Uterus (tissue), 3 donors: ENCODE measurements at regions not wholly inside any gene's neighbourhood (a gene's known extent, or its start where the extent isn't known, plus 50 kb on each side); places are given as distances from the start of the nearest gene placed in this dataset.

Experiments used
- DNase-seq, 2 donors: peaks; one replicate each; pipeline ENCODE4 v3.0.0-alpha.2; 2019 to 2020
- H3K27ac ChIP-seq, 2 donors: fragments of 200-600 bp; sonication (generic); 1 replicate in 1 of 2; 2 replicates in 1 of 2; pipeline ENCODE4 v1.5.1; 2016 to 2018
- H3K27me3 ChIP-seq, 2 donors: fragments of 200-600 bp; sonication (generic); one replicate each; pipeline ENCODE4 v1.5.1; 2018 to 2019; ENCODE audit warnings: control low read depth in 1 of 2
- H3K36me3 ChIP-seq, 2 donors: fragments of 200-600 bp; sonication (generic); one replicate each; pipeline ENCODE4 v1.5.1; 2019; ENCODE audit warnings: control low read depth in 1 of 2
- H3K4me1 ChIP-seq, 2 donors: fragments of 200-600 bp; sonication (generic); one replicate each; pipeline ENCODE4 v1.5.1; 2018 to 2019; ENCODE audit warnings: control low read depth in 1 of 2
- H3K4me3 ChIP-seq, 2 donors: fragments of 200-600 bp; sonication (generic); 1 replicate in 1 of 2; 2 replicates in 1 of 2; pipeline ENCODE4 v1.5.1; 2018 to 2019; ENCODE audit warnings: mild to moderate bottlenecking in 1 of 2
- H3K9me3 ChIP-seq, 2 donors: fragments of 200-600 bp; sonication (generic); one replicate each; pipeline ENCODE4 v1.5.1; 2019; ENCODE audit warnings: control low read depth in 1 of 2
- CTCF ChIP-seq, 4 experiments: fragments of 200-600 bp in 2 of 4; fragments of 450-650 bp in 2 of 4; sonication (generic) in 2 of 4; IDR thresholded peaks; one replicate each; pipeline ENCODE4 v1.5.1; 2016 to 2019; ENCODE audit warnings: antibody characterized with exemption in 4 of 4, mild to moderate bottlenecking in 2 of 4, moderate library complexity in 1 of 4
- POLR2A ChIP-seq, 2 donors: fragments of 450-650 bp; IDR thresholded peaks; one replicate each; pipeline ENCODE4 v1.6.1; 2016; ENCODE audit warnings: antibody characterized with exemption in 2 of 2, mild to moderate bottlenecking in 1 of 2, moderate library complexity in 1 of 2
- intact Hi-C: fragments of 100-400 bp; cut with DNase I; formaldehyde crosslinking; loops from one replicate; pipeline ENCODE4 v1.15.1; 2023; ENCODE audit warnings: low total_unique reads
- donor health status: DM: yes; HTN: yes; CAD: no.

GRCh38 chr1:239896569-239896968, 195.1 kb upstream of the FMN2 start:
- H3K9me3 ChIP-seq = no peaks in the 10 kb centered on the region
- H3K4me3 ChIP-seq = no peak overlapping the region
- no peaks in the 10 kb centered on the region for H3K4me1 ChIP-seq
- no peak overlapping the region for H3K27ac ChIP-seq
- no peaks in the 10 kb centered on the region for H3K36me3 ChIP-seq
- TF ChIP-seq CTCF (IDR thresholded peaks at IDR 0.05) (no peak), POLR2A (IDR thresholded peaks at IDR 0.05) (no peak)
- DNase-seq = no peak
- intact Hi-C loops = no loop called here
- no peaks in the 10 kb centered on the region for H3K27me3 ChIP-seq

GRCh38 chr1:239896980-239897379, 194.7 kb upstream of the FMN2 start:
- TF ChIP-seq CTCF (IDR thresholded peaks at IDR 0.05) (no peak), POLR2A (IDR thresholded peaks at IDR 0.05) (no peak)
- Histone ChIP-seq H3K27ac (peak overlapping the region; percentile 24 to 26), H3K27me3 (no peaks in the 10 kb centered on the region), H3K4me1 (no peaks in the 10 kb centered on the region), H3K9me3 (no peaks in the 10 kb centered on the region), H3K4me3 (no peak overlapping the region), H3K36me3 (no peaks in the 10 kb centered on the region)
- intact Hi-C loops = no loop called here
- no peak for DNase-seq

GRCh38 chr1:239897458-239897857, 194.2 kb upstream of the FMN2 start:
- no peak overlapping the region for H3K4me3 ChIP-seq
- H3K27me3 ChIP-seq = no peaks in the 10 kb centered on the region
- H3K4me1 ChIP-seq = no peaks in the 10 kb centered on the region
- no peak for TF ChIP-seq POLR2A (IDR thresholded peaks at IDR 0.05)
- no peak for TF ChIP-seq CTCF (IDR thresholded peaks at IDR 0.05)
- H3K9me3 ChIP-seq = no peaks in the 10 kb centered on the region
- DNase-seq = no peak
- intact Hi-C loops = no loop called here
- no peaks in the 10 kb centered on the region for H3K36me3 ChIP-seq
- H3K27ac ChIP-seq = peak overlapping the region; percentile 24 to 26

GRCh38 chr1:239898062-239898730, 193.5 kb upstream of the FMN2 start:
- Histone ChIP-seq H3K4me1 (no peaks in the 10 kb centered on the region), H3K9me3 (no peaks in the 10 kb centered on the region), H3K36me3 (no peaks in the 10 kb centered on the region), H3K27ac (peak overlapping the region; percentile 24 to 26), H3K4me3 (peak overlapping the region in 1 of 2 donors; percentile 10), H3K27me3 (no peaks in the 10 kb centered on the region)
- intact Hi-C loops = no loop called here
- TF ChIP-seq CTCF (IDR thresholded peaks at IDR 0.05) (peak; percentile 87 to 97 (median 90)), POLR2A (IDR thresholded peaks at IDR 0.05) (no peak)
- DNase-seq = peak; percentile 68 to 79

- DNase-seq = no peak
- no peaks in the 10 kb centered on the region for H3K36me3 ChIP-seq
- no peaks in the 10 kb centered on the region for H3K4me1 ChIP-seq
- no peak overlapping the region for H3K4me3 ChIP-seq
- no peaks in the 10 kb centered on the region for H3K9me3 ChIP-seq
- TF ChIP-seq CTCF (IDR thresholded peaks at IDR 0.05) = no peak
- no peak for TF ChIP-seq POLR2A (IDR thresholded peaks at IDR 0.05)
- no peaks in the 10 kb centered on the region for H3K27me3 ChIP-seq
- no peak overlapping the region for H3K27ac ChIP-seq
- intact Hi-C loops = no loop called here
These were observed 191.9 kb upstream of the FMN2 start for GRCh38 chr1:239899747-239900146.
